Panc1 (cell line): ENCODE measurements at regions not wholly inside any gene's neighbourhood (a gene's known extent, or its start where the extent isn't known, plus 50 kb on each side); places are given as distances from the start of the nearest gene placed in this dataset.
"Not testable (repeated sequence)": the region's sequence is repeated elsewhere in the genome, so short reads cannot be mapped to it uniquely, and the experiment has no call there.

ENCODE experiments used
- POLR2AphosphoS5 ChIP-seq: IDR thresholded peaks from 2 replicates; pipeline ENCODE4 v1.6.1; 2012; ENCODE audit warnings: mild to moderate bottlenecking, low read depth, low read length, moderate library complexity
- SIN3A ChIP-seq: IDR thresholded peaks from 2 replicates; pipeline ENCODE4 v1.6.1; 2012; ENCODE audit warnings: low read depth, mild to moderate bottlenecking, low read length, moderate library complexity, borderline replicate concordance; ENCODE audit not compliant: insufficient read depth
- TF ChIP-seq, protein P1 (sequence below): fragments of 450-650 bp; IDR thresholded peaks from 2 replicates; pipeline ENCODE4 v1.5.1; 2017; ENCODE audit warnings: mild to moderate bottlenecking
- TF ChIP-seq, protein P2 (sequence below), 2 experiments: IDR thresholded peaks; 2 replicates each; pipeline ENCODE4 v1.6.1; 2011 to 2012; ENCODE audit warnings: low read depth in 2 of 2, control low read depth in 1 of 2, low read length in 1 of 2, mild to moderate bottlenecking in 1 of 2, moderate library complexity in 1 of 2; ENCODE audit not compliant: insufficient read depth in 1 of 2

DNA sequence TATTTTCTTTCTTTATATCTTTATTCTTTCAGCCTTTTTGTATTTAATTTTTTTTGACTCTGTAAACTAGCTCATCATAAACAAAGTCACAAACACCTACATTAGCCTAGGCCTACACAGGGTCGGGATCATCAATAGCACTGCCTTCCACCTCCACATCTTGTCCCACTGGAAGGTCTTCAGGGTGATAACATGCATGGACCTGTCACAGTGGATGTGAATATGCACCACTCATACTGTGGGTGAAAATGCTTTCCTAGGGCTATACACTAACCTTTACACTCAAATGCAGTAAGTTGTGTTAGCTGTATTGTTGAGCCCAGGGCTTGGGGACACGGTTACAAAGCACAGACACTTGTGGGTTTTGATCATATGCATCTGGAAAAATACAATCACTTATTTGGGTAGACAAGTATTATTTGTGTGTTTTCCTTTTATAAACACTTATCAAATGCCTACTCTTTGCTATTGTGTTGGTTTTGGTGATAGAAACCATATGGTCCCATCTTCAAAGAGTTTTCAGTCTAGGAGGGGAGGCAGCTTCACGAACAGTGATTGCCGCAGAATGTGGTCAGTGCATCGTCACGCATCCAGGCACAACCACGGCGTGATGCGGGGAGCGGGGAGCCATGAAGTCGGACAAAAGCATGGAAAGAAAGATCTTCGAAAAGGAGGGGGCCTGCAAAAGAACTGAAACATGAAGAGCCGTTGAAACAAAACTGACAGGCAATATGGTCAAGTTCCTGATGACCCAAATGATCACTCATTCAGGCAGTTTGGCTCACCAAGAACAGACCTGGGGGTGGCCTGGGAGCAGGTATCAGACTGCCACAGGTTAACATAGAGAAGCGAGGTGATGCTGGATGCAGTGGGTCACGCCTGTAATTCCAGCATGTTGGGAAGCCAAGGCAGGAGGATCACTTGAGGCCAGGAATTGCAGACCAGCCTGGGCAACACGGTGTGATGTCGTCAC is 751.4 kb upstream of the TPTE start:
- TF ChIP-seq, protein P1, sequence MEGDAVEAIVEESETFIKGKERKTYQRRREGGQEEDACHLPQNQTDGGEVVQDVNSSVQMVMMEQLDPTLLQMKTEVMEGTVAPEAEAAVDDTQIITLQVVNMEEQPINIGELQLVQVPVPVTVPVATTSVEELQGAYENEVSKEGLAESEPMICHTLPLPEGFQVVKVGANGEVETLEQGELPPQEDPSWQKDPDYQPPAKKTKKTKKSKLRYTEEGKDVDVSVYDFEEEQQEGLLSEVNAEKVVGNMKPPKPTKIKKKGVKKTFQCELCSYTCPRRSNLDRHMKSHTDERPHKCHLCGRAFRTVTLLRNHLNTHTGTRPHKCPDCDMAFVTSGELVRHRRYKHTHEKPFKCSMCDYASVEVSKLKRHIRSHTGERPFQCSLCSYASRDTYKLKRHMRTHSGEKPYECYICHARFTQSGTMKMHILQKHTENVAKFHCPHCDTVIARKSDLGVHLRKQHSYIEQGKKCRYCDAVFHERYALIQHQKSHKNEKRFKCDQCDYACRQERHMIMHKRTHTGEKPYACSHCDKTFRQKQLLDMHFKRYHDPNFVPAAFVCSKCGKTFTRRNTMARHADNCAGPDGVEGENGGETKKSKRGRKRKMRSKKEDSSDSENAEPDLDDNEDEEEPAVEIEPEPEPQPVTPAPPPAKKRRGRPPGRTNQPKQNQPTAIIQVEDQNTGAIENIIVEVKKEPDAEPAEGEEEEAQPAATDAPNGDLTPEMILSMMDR = not testable (repeated sequence)
- not testable (repeated sequence) for TF ChIP-seq POLR2AphosphoS5, SIN3A
- TF ChIP-seq, protein P2, sequence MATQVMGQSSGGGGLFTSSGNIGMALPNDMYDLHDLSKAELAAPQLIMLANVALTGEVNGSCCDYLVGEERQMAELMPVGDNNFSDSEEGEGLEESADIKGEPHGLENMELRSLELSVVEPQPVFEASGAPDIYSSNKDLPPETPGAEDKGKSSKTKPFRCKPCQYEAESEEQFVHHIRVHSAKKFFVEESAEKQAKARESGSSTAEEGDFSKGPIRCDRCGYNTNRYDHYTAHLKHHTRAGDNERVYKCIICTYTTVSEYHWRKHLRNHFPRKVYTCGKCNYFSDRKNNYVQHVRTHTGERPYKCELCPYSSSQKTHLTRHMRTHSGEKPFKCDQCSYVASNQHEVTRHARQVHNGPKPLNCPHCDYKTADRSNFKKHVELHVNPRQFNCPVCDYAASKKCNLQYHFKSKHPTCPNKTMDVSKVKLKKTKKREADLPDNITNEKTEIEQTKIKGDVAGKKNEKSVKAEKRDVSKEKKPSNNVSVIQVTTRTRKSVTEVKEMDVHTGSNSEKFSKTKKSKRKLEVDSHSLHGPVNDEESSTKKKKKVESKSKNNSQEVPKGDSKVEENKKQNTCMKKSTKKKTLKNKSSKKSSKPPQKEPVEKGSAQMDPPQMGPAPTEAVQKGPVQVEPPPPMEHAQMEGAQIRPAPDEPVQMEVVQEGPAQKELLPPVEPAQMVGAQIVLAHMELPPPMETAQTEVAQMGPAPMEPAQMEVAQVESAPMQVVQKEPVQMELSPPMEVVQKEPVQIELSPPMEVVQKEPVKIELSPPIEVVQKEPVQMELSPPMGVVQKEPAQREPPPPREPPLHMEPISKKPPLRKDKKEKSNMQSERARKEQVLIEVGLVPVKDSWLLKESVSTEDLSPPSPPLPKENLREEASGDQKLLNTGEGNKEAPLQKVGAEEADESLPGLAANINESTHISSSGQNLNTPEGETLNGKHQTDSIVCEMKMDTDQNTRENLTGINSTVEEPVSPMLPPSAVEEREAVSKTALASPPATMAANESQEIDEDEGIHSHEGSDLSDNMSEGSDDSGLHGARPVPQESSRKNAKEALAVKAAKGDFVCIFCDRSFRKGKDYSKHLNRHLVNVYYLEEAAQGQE (IDR thresholded peaks at IDR 0.05; ENCODE audit: insufficient read depth in 1 of 2, low read depth in 2 of 2, low read length in 1 of 2) = not testable (repeated sequence)
